ENCODE measurements at regions not wholly inside any gene's neighbourhood (a gene's known extent, or its start where the extent isn't known, plus 50 kb on each side); places are given as distances from the start of the nearest gene placed in this dataset.

DNA sequence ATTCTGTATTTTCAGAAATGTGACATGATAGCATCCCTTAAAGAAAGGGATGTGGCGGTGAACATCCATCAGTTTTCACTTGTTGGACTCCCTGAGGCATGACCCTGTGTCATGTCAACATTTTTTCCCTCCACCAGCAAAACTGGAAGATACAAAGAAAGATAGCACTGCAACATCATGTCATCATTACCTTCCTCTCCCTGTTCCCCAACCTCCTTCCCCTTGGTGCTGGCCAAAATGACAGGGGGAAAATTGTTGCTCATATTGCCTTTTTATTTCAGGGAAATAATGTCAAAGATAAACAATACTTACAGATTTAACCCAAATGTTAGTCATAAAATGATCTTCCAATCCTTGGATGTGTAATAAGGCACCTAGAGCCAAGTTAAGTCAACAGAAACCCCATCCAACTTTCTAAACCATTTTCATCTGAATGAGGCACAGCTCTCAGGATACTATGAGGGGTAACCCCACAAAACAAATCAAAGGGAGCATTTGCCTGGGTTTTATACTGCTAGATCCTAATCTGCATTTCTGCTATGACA lies 644.3 kb downstream of the ACTL7B start:
- TF ChIP-seq, protein P1, sequence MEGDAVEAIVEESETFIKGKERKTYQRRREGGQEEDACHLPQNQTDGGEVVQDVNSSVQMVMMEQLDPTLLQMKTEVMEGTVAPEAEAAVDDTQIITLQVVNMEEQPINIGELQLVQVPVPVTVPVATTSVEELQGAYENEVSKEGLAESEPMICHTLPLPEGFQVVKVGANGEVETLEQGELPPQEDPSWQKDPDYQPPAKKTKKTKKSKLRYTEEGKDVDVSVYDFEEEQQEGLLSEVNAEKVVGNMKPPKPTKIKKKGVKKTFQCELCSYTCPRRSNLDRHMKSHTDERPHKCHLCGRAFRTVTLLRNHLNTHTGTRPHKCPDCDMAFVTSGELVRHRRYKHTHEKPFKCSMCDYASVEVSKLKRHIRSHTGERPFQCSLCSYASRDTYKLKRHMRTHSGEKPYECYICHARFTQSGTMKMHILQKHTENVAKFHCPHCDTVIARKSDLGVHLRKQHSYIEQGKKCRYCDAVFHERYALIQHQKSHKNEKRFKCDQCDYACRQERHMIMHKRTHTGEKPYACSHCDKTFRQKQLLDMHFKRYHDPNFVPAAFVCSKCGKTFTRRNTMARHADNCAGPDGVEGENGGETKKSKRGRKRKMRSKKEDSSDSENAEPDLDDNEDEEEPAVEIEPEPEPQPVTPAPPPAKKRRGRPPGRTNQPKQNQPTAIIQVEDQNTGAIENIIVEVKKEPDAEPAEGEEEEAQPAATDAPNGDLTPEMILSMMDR (conservative IDR thresholded peaks at IDR 0.05 in 1 of 2, IDR thresholded peaks at IDR 0.05 in 1 of 2; ENCODE audit: extremely low read depth in 1 of 2, insufficient read depth in 1 of 2, low read depth in 1 of 2, low read length in 2 of 2) = no peak
- TF ChIP-seq EZH2 (IDR thresholded peaks at IDR 0.05; ENCODE audit: borderline replicate concordance, low read length) = no peak
